ENCODE measurements at regions not wholly inside any gene's neighbourhood (a gene's known extent, or its start where the extent isn't known, plus 50 kb on each side); places are given as distances from the start of the nearest gene placed in this dataset.
"Not testable (repeated sequence)": the region's sequence is repeated elsewhere in the genome, so short reads cannot be mapped to it uniquely, and the experiment has no call there.

- POLR2A ChIA-PET, result no interaction called here
Measured at GRCh38 chr7:106535234-106535932, 125.6 kb downstream of the CCDC71L start.

GRCh38 chr7:106534271-106534846 lies 126.6 kb downstream of the CCDC71L start:
- ChIA-PET POLR2A (no interaction called here), CTCF (no interaction called here)

More at GRCh38 chr7:106535234-106535932, 125.6 kb downstream of the CCDC71L start:
- CTCF ChIA-PET, result no interaction called here

GRCh38 chr7:106530183-106530582 lies 130.8 kb downstream of the CCDC71L start:
- CTCF ChIA-PET, POLR2A ChIA-PET: not testable (repeated sequence)

- CTCF ChIA-PET, POLR2A ChIA-PET: not testable (repeated sequence)
Measured at GRCh38 chr7:106526617-106527016, 134.3 kb downstream of the CCDC71L start.

GRCh38 chr7:106524690-106525059 lies 136.3 kb downstream of the CCDC71L start:
- ChIA-PET CTCF (interaction anchor here (0.6 kb wide), 1 partner anchor 104 kb away, joined by 5 read pairs; no protein-coding TSS in a partner anchor), POLR2A (no interaction called here)

- ChIA-PET CTCF (interaction anchor here (0.6 kb wide), 1 partner anchor 1710 kb away, joined by 3 read pairs; no protein-coding TSS in a partner anchor), POLR2A (no interaction called here)
Measured at GRCh38 chr7:106523482-106523881, 137.5 kb downstream of the CCDC71L start.

- ChIA-PET CTCF (interaction anchor here (0.6 kb wide), 1 partner anchor 822 kb away, joined by 3 read pairs; no protein-coding TSS in a partner anchor), POLR2A (no interaction called here)
Measured at GRCh38 chr7:106522696-106523095, 138.3 kb downstream of the CCDC71L start.

- CTCF ChIA-PET, result no interaction called here
- POLR2A ChIA-PET, result no interaction called here
Measured at GRCh38 chr7:106521541-106521940, 139.4 kb downstream of the CCDC71L start.

GRCh38 chr7:106520962-106521514 lies 139.9 kb downstream of the CCDC71L start:
- POLR2A ChIA-PET, result interaction anchor here (0.6 kb wide), 2 partner anchors 67 to 242 kb away, joined by 4 to 5 read pairs; no protein-coding TSS in a partner anchor
- CTCF ChIA-PET, result interaction anchor here (0.7 kb wide), 1 partner anchor 478 kb away, joined by 3 read pairs; no protein-coding TSS in a partner anchor

GRCh38 chr7:106518967-106519366 lies 142.0 kb downstream of the CCDC71L start:
- POLR2A ChIA-PET, result no interaction called here
- CTCF ChIA-PET, result no interaction called here

GRCh38 chr7:106518239-106518638 lies 142.7 kb downstream of the CCDC71L start:
- ChIA-PET CTCF (no interaction called here), POLR2A (no interaction called here)

- POLR2A ChIA-PET, result no interaction called here
- CTCF ChIA-PET, result no interaction called here
Measured at GRCh38 chr7:106517508-106517907, 143.4 kb downstream of the CCDC71L start.

GRCh38 chr7:106515321-106515720 lies 145.6 kb downstream of the CCDC71L start:
- POLR2A ChIA-PET, result no interaction called here
- CTCF ChIA-PET, result no interaction called here

GRCh38 chr7:106514881-106515280 lies 146.1 kb downstream of the CCDC71L start:
- POLR2A ChIA-PET, result no interaction called here
- CTCF ChIA-PET, result no interaction called here

- ChIA-PET CTCF (no interaction called here), POLR2A (interaction anchor here (0.5 to 0.6 kb wide), 2 partner anchors 493 to 657 kb away, joined by 3 to 4 read pairs; partner anchors contain the start of gene HBP1)
Measured at GRCh38 chr7:106512217-106512616, 148.7 kb downstream of the CCDC71L start.

GRCh38 chr7:106504645-106505044 lies 156.3 kb downstream of the CCDC71L start:
- POLR2A ChIA-PET, result no interaction called here

GRCh38 chr7:106504207-106504606 lies 156.8 kb downstream of the CCDC71L start:
- ChIA-PET POLR2A (no interaction called here), CTCF (no interaction called here)

More at GRCh38 chr7:106504645-106505044, 156.3 kb downstream of the CCDC71L start:
- CTCF ChIA-PET, result no interaction called here

GRCh38 chr7:106503626-106504025 lies 157.3 kb downstream of the CCDC71L start:
- CTCF ChIA-PET, result no interaction called here

GRCh38 chr7:106501605-106502580 lies 159.1 kb downstream of the CCDC71L start:
- ChIA-PET POLR2A (no interaction called here), CTCF (no interaction called here)

More at GRCh38 chr7:106503626-106504025, 157.3 kb downstream of the CCDC71L start:
- POLR2A ChIA-PET, result no interaction called here

GRCh38 chr7:106499897-106500296 lies 161.1 kb downstream of the CCDC71L start:
- CTCF ChIA-PET, result no interaction called here

More at GRCh38 chr7:106499897-106500296, 161.1 kb downstream of the CCDC71L start:
- POLR2A ChIA-PET, result no interaction called here
